OCI-LY7 (cell line): ENCODE measurements at regions not wholly inside any gene's neighbourhood (a gene's known extent, or its start where the extent isn't known, plus 50 kb on each side); places are given as distances from the start of the nearest gene placed in this dataset.

Experiments used
- BruUV-seq: library from RNA; stranded (reverse); fragments of 400-500 nt; replicated peaks from 2 replicates; lab custom pipeline; 2021; lab: Mats Ljungman, UMichigan
- CTCF ChIA-PET: fragments of 300-600 bp; sonication (Branson Sonifier 250); formaldehyde crosslinking; loops from one replicate; lab custom pipeline; 2022; ENCODE audit warnings: antibody characterized with exemption; ENCODE audit not compliant: unreplicated experiment; lab: Charles Lee
- POLR2A ChIA-PET: fragments of 300-600 bp; sonication (Branson Sonifier 250); formaldehyde crosslinking; loops from one replicate; lab custom pipeline; 2022; ENCODE audit warnings: antibody characterized with exemption; lab: Charles Lee
- DNase-seq: peaks from one replicate; pipeline ENCODE4 v3.0.0-alpha.2; 2015; ENCODE audit warnings: low spot score
- H2AFZ ChIP-seq: fragments of 200-600 bp; sonication (generic), shearing (Covaris generic); 2 replicates; pipeline ENCODE4 v1.6.1; 2014; ENCODE audit warnings: mild to moderate bottlenecking, antibody characterized with exemption, low read length, moderate library complexity
- H3K27ac ChIP-seq: fragments of 200-600 bp; sonication (generic); 2 replicates; pipeline ENCODE4 v1.5.1; 2014; ENCODE audit warnings: mixed run types, low read depth, mild to moderate bottlenecking, moderate library complexity, low read length, inconsistent platforms; ENCODE audit not compliant: poor library complexity, severe bottlenecking
- H3K36me3 ChIP-seq: fragments of 200-600 bp; sonication (generic); 2 replicates; pipeline ENCODE4 v1.6.1; 2014; ENCODE audit warnings: mild to moderate bottlenecking, antibody characterized with exemption, low read length, moderate library complexity, mixed read lengths; ENCODE audit not compliant: insufficient read depth
- H3K4me1 ChIP-seq: fragments of 200-600 bp; sonication (generic); 2 replicates; pipeline ENCODE4 v1.5.1; 2014; ENCODE audit warnings: mild to moderate bottlenecking, low read length; ENCODE audit not compliant: insufficient read depth, poor library complexity, severe bottlenecking
- H3K4me2 ChIP-seq: fragments of 200-600 bp; sonication (generic); 2 replicates; pipeline ENCODE4 v1.6.1; 2014; ENCODE audit warnings: mild to moderate bottlenecking, low read length
- H3K4me3 ChIP-seq: fragments of 200-600 bp; sonication (generic); 2 replicates; pipeline ENCODE4 v1.5.1; 2014; ENCODE audit warnings: mild to moderate bottlenecking, low read depth, low read length; ENCODE audit not compliant: poor library complexity, severe bottlenecking
- H3K79me2 ChIP-seq: fragments of 200-600 bp; sonication (generic); 2 replicates; pipeline ENCODE4 v1.6.1; 2016; ENCODE audit warnings: low read depth, mild to moderate bottlenecking, low read length, moderate library complexity, mixed read lengths; ENCODE audit not compliant: insufficient read depth
- H3K9me2 ChIP-seq: fragments of 200-600 bp; sonication (generic); 2 replicates; pipeline ENCODE4 v1.6.1; 2016; ENCODE audit warnings: mild to moderate bottlenecking, low read length, mixed read lengths; ENCODE audit not compliant: insufficient read depth
- H3K9me3 ChIP-seq: fragments of 200-600 bp; sonication (generic); 2 replicates; pipeline ENCODE4 v1.6.1; 2014; ENCODE audit warnings: mild to moderate bottlenecking, mixed run types, low read length, mixed read lengths
- H4K20me1 ChIP-seq: fragments of 200-600 bp; sonication (generic); 2 replicates; pipeline ENCODE4 v1.6.1; 2014; ENCODE audit warnings: mild to moderate bottlenecking, antibody characterized with exemption, low read length, moderate library complexity, mixed read lengths; ENCODE audit not compliant: insufficient read depth
- EZH2phosphoT487 ChIP-seq: fragments of 200-600 bp; sonication (generic); IDR thresholded peaks from 2 replicates; pipeline ENCODE4 v1.6.1; 2018; ENCODE audit warnings: low read depth, borderline replicate concordance, mild to moderate bottlenecking, mixed run types, antibody characterized with exemption, low read length, moderate library complexity, mixed read lengths
- intact Hi-C: fragments of 100-400 bp; cut with micrococcal nuclease; formaldehyde crosslinking; loops from one replicate; pipeline ENCODE4 v1.10.0; 2022; ENCODE audit not compliant: unreplicated experiment
- TF ChIP-seq, protein P1 (sequence below): fragments of 200-600 bp; sonication (generic); conservative IDR thresholded peaks from 2 replicates; pipeline ENCODE4 v1.5.1; 2014; ENCODE audit warnings: mild to moderate bottlenecking, antibody characterized with exemption, low read length, moderate library complexity, mixed read lengths

DNA sequence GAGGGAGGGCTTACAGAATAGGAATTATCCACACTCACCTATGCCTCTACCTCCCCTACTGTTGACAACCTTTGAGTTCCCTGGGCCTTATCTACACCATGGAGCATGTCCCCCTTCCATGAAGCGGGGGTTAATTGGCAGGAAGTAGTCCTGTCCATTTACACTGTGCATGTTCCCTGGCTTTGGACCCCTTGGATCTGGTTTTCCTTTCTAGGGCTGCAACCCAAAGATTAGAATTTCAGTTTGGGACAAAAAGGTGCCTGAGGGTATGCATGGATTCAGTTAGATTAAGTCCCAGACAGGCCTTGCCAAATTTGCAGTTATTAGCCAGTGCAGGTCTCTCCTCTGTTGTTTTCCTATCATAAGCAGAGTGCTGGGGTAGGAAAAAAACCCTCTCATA lies 180.3 kb downstream of the CMPK2 start:
- Histone ChIP-seq H3K27ac (no peak overlapping the region), H3K9me2 (no peaks in the 10 kb centered on the region), H3K9me3 (no peaks in the 10 kb centered on the region), H3K4me2 (no peak overlapping the region), H3K79me2 (no peaks in the 10 kb centered on the region), H3K36me3 (no peaks in the 10 kb centered on the region), H4K20me1 (no peaks in the 10 kb centered on the region), H3K4me3 (no peak overlapping the region), H2AFZ (no peak overlapping the region), H3K4me1 (no peaks in the 10 kb centered on the region)
- no peak for TF ChIP-seq EZH2phosphoT487
- TF ChIP-seq, protein P1, sequence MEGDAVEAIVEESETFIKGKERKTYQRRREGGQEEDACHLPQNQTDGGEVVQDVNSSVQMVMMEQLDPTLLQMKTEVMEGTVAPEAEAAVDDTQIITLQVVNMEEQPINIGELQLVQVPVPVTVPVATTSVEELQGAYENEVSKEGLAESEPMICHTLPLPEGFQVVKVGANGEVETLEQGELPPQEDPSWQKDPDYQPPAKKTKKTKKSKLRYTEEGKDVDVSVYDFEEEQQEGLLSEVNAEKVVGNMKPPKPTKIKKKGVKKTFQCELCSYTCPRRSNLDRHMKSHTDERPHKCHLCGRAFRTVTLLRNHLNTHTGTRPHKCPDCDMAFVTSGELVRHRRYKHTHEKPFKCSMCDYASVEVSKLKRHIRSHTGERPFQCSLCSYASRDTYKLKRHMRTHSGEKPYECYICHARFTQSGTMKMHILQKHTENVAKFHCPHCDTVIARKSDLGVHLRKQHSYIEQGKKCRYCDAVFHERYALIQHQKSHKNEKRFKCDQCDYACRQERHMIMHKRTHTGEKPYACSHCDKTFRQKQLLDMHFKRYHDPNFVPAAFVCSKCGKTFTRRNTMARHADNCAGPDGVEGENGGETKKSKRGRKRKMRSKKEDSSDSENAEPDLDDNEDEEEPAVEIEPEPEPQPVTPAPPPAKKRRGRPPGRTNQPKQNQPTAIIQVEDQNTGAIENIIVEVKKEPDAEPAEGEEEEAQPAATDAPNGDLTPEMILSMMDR, result no peak
- POLR2A ChIA-PET, result no interaction called here
- CTCF ChIA-PET, result no interaction called here
- intact Hi-C loops, result no loop called here
- no TSS peak for BruUV-seq
- DNase-seq, result no peak

DNA sequence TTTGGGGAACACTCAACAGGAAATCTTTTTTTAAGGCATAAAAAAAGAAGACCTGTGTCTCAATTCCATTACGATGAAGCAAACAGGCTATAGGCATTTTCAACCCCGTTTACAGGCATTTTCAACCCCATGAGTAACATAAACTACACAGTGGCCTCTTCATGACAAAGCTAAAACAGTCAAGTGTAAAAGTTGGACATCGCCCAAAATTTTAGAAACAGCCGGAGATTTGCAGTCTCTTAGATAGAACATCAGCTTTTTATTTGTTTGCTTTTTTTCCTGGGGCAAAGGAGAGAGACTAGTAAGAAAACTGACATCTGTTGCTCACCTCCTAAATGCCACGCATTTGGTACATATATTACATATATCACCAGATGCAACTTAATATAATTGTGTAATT lies 173.7 kb downstream of the CMPK2 start:
- BruUV-seq, result no TSS peak
- Histone ChIP-seq H3K27ac (no peak overlapping the region), H3K4me2 (no peak overlapping the region), H3K79me2 (no peaks in the 10 kb centered on the region), H2AFZ (no peak overlapping the region), H3K36me3 (no peaks in the 10 kb centered on the region), H3K9me3 (no peaks in the 10 kb centered on the region), H3K4me1 (no peaks in the 10 kb centered on the region), H4K20me1 (no peaks in the 10 kb centered on the region), H3K4me3 (no peak overlapping the region), H3K9me2 (no peaks in the 10 kb centered on the region)
- CTCF ChIA-PET, result no interaction called here
- intact Hi-C loops, result no loop called here
- TF ChIP-seq EZH2phosphoT487, result no peak
- TF ChIP-seq, protein P1, result no peak
- POLR2A ChIA-PET, result interaction anchor here (0.6 to 1.2 kb wide), 3 partner anchors 9 to 498 kb away, joined by 3 read pairs; no protein-coding TSS in a partner anchor
- no peak for DNase-seq

DNA sequence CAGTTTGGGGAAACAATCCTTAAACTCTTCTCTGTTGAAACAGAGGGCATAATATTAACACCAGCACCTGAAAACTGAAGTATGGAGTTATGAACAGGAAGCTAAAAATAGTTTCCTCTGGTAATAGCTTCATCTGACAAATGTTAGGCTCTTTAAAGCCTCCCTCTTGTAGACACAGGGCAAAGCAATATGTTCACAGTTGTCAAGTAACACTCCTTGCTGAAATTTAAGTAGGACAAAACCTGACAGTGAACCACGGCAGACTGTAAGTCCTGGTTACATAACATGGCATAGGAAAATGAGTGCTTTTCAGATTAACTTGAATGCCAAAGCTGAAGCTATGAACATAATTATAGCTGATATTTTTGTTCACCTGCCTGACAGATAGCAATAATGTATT lies 172.9 kb downstream of the CMPK2 start:
- TF ChIP-seq EZH2phosphoT487, result no peak
- DNase-seq, result no peak
- Histone ChIP-seq H3K36me3 (no peaks in the 10 kb centered on the region), H3K9me2 (no peaks in the 10 kb centered on the region), H3K4me3 (no peak overlapping the region), H3K27ac (no peak overlapping the region), H4K20me1 (no peaks in the 10 kb centered on the region), H3K4me2 (no peak overlapping the region), H2AFZ (no peak overlapping the region), H3K4me1 (no peaks in the 10 kb centered on the region), H3K9me3 (no peaks in the 10 kb centered on the region), H3K79me2 (no peaks in the 10 kb centered on the region)
- BruUV-seq, result no TSS peak
- intact Hi-C loops, result no loop called here
- CTCF ChIA-PET, result no interaction called here
- POLR2A ChIA-PET, result interaction anchor here (0.6 to 1.2 kb wide), 2 partner anchors 13 to 1268 kb away, joined by 3 read pairs; no protein-coding TSS in a partner anchor
